SK-N-SH treated with all-trans-retinoic acid at 6 μM for 48 hours (cell line): ENCODE measurements at regions not wholly inside any gene's neighbourhood (a gene's known extent, or its start where the extent isn't known, plus 50 kb on each side); places are given as distances from the start of the nearest gene placed in this dataset.
A peak's percentile ranks its signal among the peaks of the same experiment; 100 is the strongest.

ENCODE experiments used
- ATAC-seq: fragments of 200-7000 bp; cut with Tn5 transposase; 3 replicates; pipeline ENCODE4 v1.9.1; 2020; ENCODE audit warnings: mild to moderate bottlenecking, moderate library complexity
- ARNTL ChIP-seq: fragments of 450-650 bp; formaldehyde crosslinking; IDR thresholded peaks from 2 replicates; pipeline ENCODE4 v1.5.0; 2020; ENCODE audit warnings: low read depth, mild to moderate bottlenecking, moderate library complexity, borderline replicate concordance
- BACH2 ChIP-seq: fragments of 250-450 bp; sonication (Bioruptor Pico); IDR thresholded peaks from 2 replicates; pipeline ENCODE4 v1.9.0; 2021; ENCODE audit warnings: mild to moderate bottlenecking, borderline replicate concordance
- CREB5 ChIP-seq: fragments of 250-450 bp; sonication (Bioruptor Pico); IDR thresholded peaks from 2 replicates; pipeline ENCODE4 v1.5.1; 2020; ENCODE audit warnings: low read depth, mild to moderate bottlenecking, moderate library complexity
- CSDC2 ChIP-seq: fragments of 250-450 bp; sonication (Bioruptor Pico); IDR thresholded peaks from 2 replicates; pipeline ENCODE4 v1.5.0; 2020; ENCODE audit warnings: mild to moderate bottlenecking, moderate library complexity
- GLIS3 ChIP-seq: fragments of 250-450 bp; sonication (Bioruptor Pico); IDR thresholded peaks from 2 replicates; pipeline ENCODE4 v1.5.0; 2020; ENCODE audit warnings: mild to moderate bottlenecking, moderate library complexity
- ISL1 ChIP-seq: fragments of 250-450 bp; sonication (Bioruptor Pico); IDR thresholded peaks from 2 replicates; pipeline ENCODE4 v2.1.2; 2022; ENCODE audit warnings: mild to moderate bottlenecking, moderate library complexity
- OSR1 ChIP-seq: fragments of 250-450 bp; sonication (Bioruptor Pico); IDR thresholded peaks from 2 replicates; pipeline ENCODE4 v1.8.0; 2022; ENCODE audit warnings: moderate library complexity, mild to moderate bottlenecking, inconsistent platforms
- PATZ1 ChIP-seq: fragments of 250-450 bp; sonication (Bioruptor Pico); IDR thresholded peaks from 2 replicates; pipeline ENCODE4 v1.8.0; 2020; ENCODE audit warnings: mild to moderate bottlenecking, moderate library complexity, borderline replicate concordance
- PPARA ChIP-seq: fragments of 250-450 bp; sonication (Bioruptor Pico); IDR thresholded peaks from 2 replicates; pipeline ENCODE4 v1.5.0; 2020; ENCODE audit warnings: mild to moderate bottlenecking, borderline replicate concordance
- RARB ChIP-seq: fragments of 250-450 bp; sonication (Bioruptor Pico); IDR thresholded peaks from 2 replicates; pipeline ENCODE4 v1.8.0; 2021; ENCODE audit warnings: mild to moderate bottlenecking, moderate library complexity
- SNAI2 ChIP-seq: fragments of 250-450 bp; sonication (Bioruptor Pico); IDR thresholded peaks from 2 replicates; pipeline ENCODE4 v1.5.0; 2020; ENCODE audit warnings: mild to moderate bottlenecking, moderate library complexity
- TCF4 ChIP-seq: fragments of 250-450 bp; sonication (Bioruptor Pico); IDR thresholded peaks from 2 replicates; pipeline ENCODE4 v1.8.0; 2021; ENCODE audit warnings: mild to moderate bottlenecking, moderate library complexity, borderline replicate concordance
- TSHZ2 ChIP-seq: fragments of 250-450 bp; sonication (Bioruptor Pico); IDR thresholded peaks from 2 replicates; pipeline ENCODE4 v1.5.0; 2020; ENCODE audit warnings: mild to moderate bottlenecking, moderate library complexity
- ZC3H10 ChIP-seq: fragments of 250-450 bp; sonication (Bioruptor Pico); IDR thresholded peaks from 2 replicates; pipeline ENCODE4 v1.5.1; 2021; ENCODE audit warnings: mild to moderate bottlenecking, moderate library complexity
- ZFP3 ChIP-seq: fragments of 250-450 bp; sonication (Bioruptor Pico); IDR thresholded peaks from 2 replicates; pipeline ENCODE4 v1.5.0; 2020; ENCODE audit warnings: mild to moderate bottlenecking, moderate library complexity
- ZFP30 ChIP-seq: fragments of 450-650 bp; formaldehyde crosslinking; IDR thresholded peaks from 2 replicates; pipeline ENCODE4 v1.5.0; 2022; ENCODE audit warnings: mild to moderate bottlenecking, moderate library complexity
- ZNF565 ChIP-seq: fragments of 450-650 bp; formaldehyde crosslinking; conservative IDR thresholded peaks from 2 replicates; pipeline ENCODE4 v1.5.0; 2020; ENCODE audit warnings: low read depth, mild to moderate bottlenecking, moderate library complexity
- ZNF8 ChIP-seq: fragments of 450-650 bp; formaldehyde crosslinking; IDR thresholded peaks from 2 replicates; pipeline ENCODE4 v1.5.0; 2020; ENCODE audit warnings: mild to moderate bottlenecking, moderate library complexity
- TF ChIP-seq, protein P1 (sequence below): fragments of 250-450 bp; sonication (Bioruptor Pico); IDR thresholded peaks from 2 replicates; pipeline ENCODE4 v1.5.1; 2021; ENCODE audit warnings: mild to moderate bottlenecking, moderate library complexity
- TF ChIP-seq, protein P2 (sequence below): fragments of 250-450 bp; sonication (Bioruptor Pico); IDR thresholded peaks from 2 replicates; pipeline ENCODE4 v1.8.0; 2021; ENCODE audit warnings: low read depth, mild to moderate bottlenecking, moderate library complexity, borderline replicate concordance

GRCh38 chr2:182649316-182649715, 66.7 kb upstream of the DNAJC10 start:
- ATAC-seq: peak; percentile 91
- no peak for TF ChIP-seq ZNF8 (CRISPR knock-in tag)
- TF ChIP-seq BACH2 (CRISPR knock-in tag): no peak
- no peak for TF ChIP-seq ZNF565 (CRISPR knock-in tag)
- TF ChIP-seq TCF4 (CRISPR knock-in tag): no peak
- TF ChIP-seq RARB (CRISPR knock-in tag): no peak
- no peak for TF ChIP-seq ARNTL (CRISPR knock-in tag)
- no peak for TF ChIP-seq GLIS3 (CRISPR knock-in tag)
- TF ChIP-seq SNAI2 (CRISPR knock-in tag): no peak

DNA sequence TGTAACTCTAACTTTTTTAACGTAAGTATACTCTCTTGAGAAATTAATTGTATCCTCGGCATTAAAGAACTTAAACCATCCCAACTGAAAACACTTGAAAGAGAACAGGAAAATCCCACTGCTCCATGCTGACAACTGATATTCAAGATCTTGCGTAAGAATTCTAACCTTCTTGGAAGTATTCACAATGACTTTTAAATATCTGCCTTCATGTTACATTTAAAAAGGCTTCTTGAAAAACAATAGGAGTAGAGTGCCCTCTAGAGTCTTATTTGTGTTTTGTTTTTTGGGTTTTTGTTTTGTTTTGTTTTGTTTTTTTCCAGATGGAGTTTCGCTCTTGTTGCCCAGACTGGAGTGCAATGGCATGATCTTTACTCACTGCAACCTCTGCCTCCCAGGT, 65.4 kb upstream of the DNAJC10 start:
- ATAC-seq: peak; percentile 52
- TF ChIP-seq, protein P1, sequence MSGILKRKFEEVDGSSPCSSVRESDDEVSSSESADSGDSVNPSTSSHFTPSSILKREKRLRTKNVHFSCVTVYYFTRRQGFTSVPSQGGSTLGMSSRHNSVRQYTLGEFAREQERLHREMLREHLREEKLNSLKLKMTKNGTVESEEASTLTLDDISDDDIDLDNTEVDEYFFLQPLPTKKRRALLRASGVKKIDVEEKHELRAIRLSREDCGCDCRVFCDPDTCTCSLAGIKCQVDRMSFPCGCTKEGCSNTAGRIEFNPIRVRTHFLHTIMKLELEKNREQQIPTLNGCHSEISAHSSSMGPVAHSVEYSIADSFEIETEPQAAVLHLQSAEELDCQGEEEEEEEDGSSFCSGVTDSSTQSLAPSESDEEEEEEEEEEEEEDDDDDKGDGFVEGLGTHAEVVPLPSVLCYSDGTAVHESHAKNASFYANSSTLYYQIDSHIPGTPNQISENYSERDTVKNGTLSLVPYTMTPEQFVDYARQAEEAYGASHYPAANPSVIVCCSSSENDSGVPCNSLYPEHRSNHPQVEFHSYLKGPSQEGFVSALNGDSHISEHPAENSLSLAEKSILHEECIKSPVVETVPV: no peak
- no peak for TF ChIP-seq GLIS3 (CRISPR knock-in tag)
- no peak for TF ChIP-seq TSHZ2 (CRISPR knock-in tag)
- TF ChIP-seq TCF4 (CRISPR knock-in tag): no peak
- no peak for TF ChIP-seq ZFP3
- TF ChIP-seq PATZ1 (CRISPR knock-in tag): no peak
- TF ChIP-seq CSDC2 (CRISPR knock-in tag): no peak

- ATAC-seq: no peak
Observed at GRCh38 chr2:182652326-182652725, 63.7 kb upstream of the DNAJC10 start.

More at GRCh38 chr2:182652326-182652725, 63.7 kb upstream of the DNAJC10 start:
- no peak for TF ChIP-seq ARNTL (CRISPR knock-in tag)
- no peak for TF ChIP-seq ISL1 (CRISPR knock-in tag)
- no peak for TF ChIP-seq ZC3H10
- no peak for TF ChIP-seq PPARA (CRISPR knock-in tag)
- TF ChIP-seq OSR1 (CRISPR knock-in tag): no peak
- no peak for TF ChIP-seq ZNF565 (CRISPR knock-in tag)
- TF ChIP-seq, protein P2, sequence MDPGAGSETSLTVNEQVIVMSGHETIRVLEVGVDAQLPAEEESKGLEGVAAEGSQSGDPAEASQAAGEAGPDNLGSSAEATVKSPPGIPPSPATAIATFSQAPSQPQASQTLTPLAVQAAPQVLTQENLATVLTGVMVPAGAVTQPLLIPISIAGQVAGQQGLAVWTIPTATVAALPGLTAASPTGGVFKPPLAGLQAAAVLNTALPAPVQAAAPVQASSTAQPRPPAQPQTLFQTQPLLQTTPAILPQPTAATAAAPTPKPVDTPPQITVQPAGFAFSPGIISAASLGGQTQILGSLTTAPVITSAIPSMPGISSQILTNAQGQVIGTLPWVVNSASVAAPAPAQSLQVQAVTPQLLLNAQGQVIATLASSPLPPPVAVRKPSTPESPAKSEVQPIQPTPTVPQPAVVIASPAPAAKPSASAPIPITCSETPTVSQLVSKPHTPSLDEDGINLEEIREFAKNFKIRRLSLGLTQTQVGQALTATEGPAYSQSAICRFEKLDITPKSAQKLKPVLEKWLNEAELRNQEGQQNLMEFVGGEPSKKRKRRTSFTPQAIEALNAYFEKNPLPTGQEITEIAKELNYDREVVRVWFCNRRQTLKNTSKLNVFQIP (CRISPR knock-in tag): no peak
- TF ChIP-seq SNAI2 (CRISPR knock-in tag): no peak
- no peak for TF ChIP-seq TSHZ2 (CRISPR knock-in tag)
- TF ChIP-seq ZFP3: no peak
- TF ChIP-seq PATZ1 (CRISPR knock-in tag): no peak
- TF ChIP-seq, protein P1: no peak
- TF ChIP-seq CREB5 (CRISPR knock-in tag): no peak
- TF ChIP-seq CSDC2 (CRISPR knock-in tag): no peak
- no peak for TF ChIP-seq RARB (CRISPR knock-in tag)
- no peak for TF ChIP-seq ZFP30 (CRISPR knock-in tag)
